Suprapubic skin (tissue), 3 donors: ENCODE measurements at regions not wholly inside any gene's neighbourhood (a gene's known extent, or its start where the extent isn't known, plus 50 kb on each side); places are given as distances from the start of the nearest gene placed in this dataset.

Experiments used
- EP300 ChIP-seq: sonication (generic); formaldehyde crosslinking; IDR thresholded peaks from one replicate; pipeline ENCODE4 v1.6.1; 2017; ENCODE audit warnings: antibody characterized with exemption
- POLR2A ChIP-seq, 2 donors: fragments of 450-650 bp; IDR thresholded peaks; one replicate each; pipeline ENCODE4 v1.6.1; 2017; ENCODE audit warnings: antibody characterized with exemption in 2 of 2, mild to moderate bottlenecking in 2 of 2, moderate library complexity in 2 of 2
- TF ChIP-seq, protein P1 (sequence below), 2 donors: fragments of 200-600 bp in 1 of 2; fragments of 450-650 bp in 1 of 2; sonication (generic) in 1 of 2; IDR thresholded peaks; one replicate each; pipeline ENCODE4 v1.5.1; 2016 to 2019; ENCODE audit warnings: antibody characterized with exemption in 2 of 2, mild to moderate bottlenecking in 1 of 2, moderate library complexity in 1 of 2

- TF ChIP-seq, protein P1, sequence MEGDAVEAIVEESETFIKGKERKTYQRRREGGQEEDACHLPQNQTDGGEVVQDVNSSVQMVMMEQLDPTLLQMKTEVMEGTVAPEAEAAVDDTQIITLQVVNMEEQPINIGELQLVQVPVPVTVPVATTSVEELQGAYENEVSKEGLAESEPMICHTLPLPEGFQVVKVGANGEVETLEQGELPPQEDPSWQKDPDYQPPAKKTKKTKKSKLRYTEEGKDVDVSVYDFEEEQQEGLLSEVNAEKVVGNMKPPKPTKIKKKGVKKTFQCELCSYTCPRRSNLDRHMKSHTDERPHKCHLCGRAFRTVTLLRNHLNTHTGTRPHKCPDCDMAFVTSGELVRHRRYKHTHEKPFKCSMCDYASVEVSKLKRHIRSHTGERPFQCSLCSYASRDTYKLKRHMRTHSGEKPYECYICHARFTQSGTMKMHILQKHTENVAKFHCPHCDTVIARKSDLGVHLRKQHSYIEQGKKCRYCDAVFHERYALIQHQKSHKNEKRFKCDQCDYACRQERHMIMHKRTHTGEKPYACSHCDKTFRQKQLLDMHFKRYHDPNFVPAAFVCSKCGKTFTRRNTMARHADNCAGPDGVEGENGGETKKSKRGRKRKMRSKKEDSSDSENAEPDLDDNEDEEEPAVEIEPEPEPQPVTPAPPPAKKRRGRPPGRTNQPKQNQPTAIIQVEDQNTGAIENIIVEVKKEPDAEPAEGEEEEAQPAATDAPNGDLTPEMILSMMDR (IDR thresholded peaks at IDR 0.05) = no peak
- TF ChIP-seq EP300 = no peak
- TF ChIP-seq POLR2A (IDR thresholded peaks at IDR 0.05) = no peak
These were observed 393.6 kb upstream of the IZUMO3 start for GRCh38 chr9:24939109-24939850.
